ENCODE measurements at regions not wholly inside any gene's neighbourhood (a gene's known extent, or its start where the extent isn't known, plus 50 kb on each side); places are given as distances from the start of the nearest gene placed in this dataset.
"Not testable (repeated sequence)": the region's sequence is repeated elsewhere in the genome, so short reads cannot be mapped to it uniquely, and the experiment has no call there.

GRCh38 chr5:82540301-82540700, 262.1 kb upstream of the RPS23 start:
- Histone ChIP-seq H3K9me3 (no peaks in the 10 kb centered on the region), H3K27me3 (no peaks in the 10 kb centered on the region), H3K27ac (no peak overlapping the region), H3K4me3 (no peak overlapping the region), H3K4me1 (no peaks in the 10 kb centered on the region), H3K36me3 (no peaks in the 10 kb centered on the region)
- TF ChIP-seq POLR2A (IDR thresholded peaks at IDR 0.05) (no peak), CTCF (IDR thresholded peaks at IDR 0.05) (no peak)
- intact Hi-C loops (cut with DNase I; ENCODE audit: low total_unique reads), result no loop called here
- DNase-seq, result no peak

DNA sequence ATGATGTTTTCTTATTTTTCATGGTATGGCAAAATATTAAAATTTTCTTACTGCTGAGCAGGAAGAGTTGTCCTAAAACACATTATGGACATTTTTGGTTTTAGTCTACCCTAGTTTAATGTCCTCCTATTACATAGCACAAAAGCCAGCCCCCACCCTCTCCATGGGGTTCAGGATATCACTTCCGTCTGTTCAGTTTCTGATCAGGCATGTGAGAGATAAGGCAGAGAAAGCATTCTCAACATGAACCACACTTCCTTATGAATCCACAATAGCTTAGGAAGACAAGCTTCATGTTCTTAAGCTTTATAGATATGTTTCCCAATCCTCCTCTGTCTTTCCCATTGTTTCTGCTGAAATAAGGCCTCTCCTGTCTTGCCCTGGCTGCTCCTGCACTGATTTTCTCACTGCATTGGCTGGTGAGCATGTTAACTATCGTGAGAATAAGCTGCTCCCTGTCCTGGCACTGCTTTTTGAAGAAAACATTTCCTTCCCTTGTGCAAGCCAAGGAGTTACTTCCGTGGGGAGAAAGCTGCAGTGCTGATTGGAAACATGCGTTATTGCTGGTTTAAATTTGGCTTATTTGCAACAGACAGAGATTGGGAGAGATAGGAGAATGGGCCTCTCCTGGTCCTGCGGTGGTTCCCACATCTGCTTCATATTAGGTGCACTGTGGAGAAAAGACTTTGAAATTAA, 260.3 kb upstream of the RPS23 start:
- no peak for TF ChIP-seq POLR2A (IDR thresholded peaks at IDR 0.05)
- no peak for TF ChIP-seq CTCF (IDR thresholded peaks at IDR 0.05)
- intact Hi-C loops (cut with DNase I; ENCODE audit: low total_unique reads), result no loop called here
- Histone ChIP-seq H3K4me1 (no peaks in the 10 kb centered on the region), H3K36me3 (no peaks in the 10 kb centered on the region), H3K9me3 (no peaks in the 10 kb centered on the region), H3K27ac (no peak overlapping the region), H3K27me3 (no peaks in the 10 kb centered on the region), H3K4me3 (no peak overlapping the region)
- DNase-seq, result no peak

DNA sequence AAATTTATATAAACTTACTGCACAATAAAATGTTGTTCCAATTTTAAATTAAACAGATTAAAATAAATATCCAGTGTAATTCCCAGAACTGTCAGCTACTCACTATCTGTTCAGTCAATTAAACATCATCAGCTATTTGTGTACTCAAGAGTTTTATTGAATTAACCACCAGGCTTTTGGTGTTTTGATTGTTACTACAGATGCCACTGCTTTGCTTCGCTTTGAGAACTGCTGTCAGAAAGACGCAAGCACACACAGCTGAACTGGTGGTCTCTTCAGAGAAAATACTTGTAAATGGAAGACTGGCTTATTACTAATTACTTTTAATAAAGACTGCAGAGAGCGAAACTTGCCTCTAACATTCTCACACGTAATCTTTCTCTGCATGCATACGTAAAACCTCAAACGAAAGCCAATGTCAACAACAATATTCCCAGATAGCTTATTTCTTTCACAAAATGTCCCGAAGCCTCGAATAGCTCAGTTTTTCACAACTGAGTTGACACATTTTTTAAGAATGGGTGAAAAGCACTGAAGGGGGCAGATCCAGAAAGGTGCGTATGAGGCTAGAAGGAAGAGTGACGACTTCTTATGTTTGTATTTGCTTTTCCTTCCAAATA, 259.6 kb upstream of the RPS23 start:
- H3K9me3 ChIP-seq, result no peaks in the 10 kb centered on the region
- DNase-seq, result no peak
- intact Hi-C loops (cut with DNase I; ENCODE audit: low total_unique reads), result no loop called here
- no peak overlapping the region for H3K27ac ChIP-seq
- H3K4me3 ChIP-seq, result no peak overlapping the region
- H3K36me3 ChIP-seq, result no peaks in the 10 kb centered on the region
- TF ChIP-seq CTCF (IDR thresholded peaks at IDR 0.05) (no peak), POLR2A (IDR thresholded peaks at IDR 0.05) (no peak)
- H3K27me3 ChIP-seq, result no peaks in the 10 kb centered on the region
- H3K4me1 ChIP-seq, result no peaks in the 10 kb centered on the region

DNA sequence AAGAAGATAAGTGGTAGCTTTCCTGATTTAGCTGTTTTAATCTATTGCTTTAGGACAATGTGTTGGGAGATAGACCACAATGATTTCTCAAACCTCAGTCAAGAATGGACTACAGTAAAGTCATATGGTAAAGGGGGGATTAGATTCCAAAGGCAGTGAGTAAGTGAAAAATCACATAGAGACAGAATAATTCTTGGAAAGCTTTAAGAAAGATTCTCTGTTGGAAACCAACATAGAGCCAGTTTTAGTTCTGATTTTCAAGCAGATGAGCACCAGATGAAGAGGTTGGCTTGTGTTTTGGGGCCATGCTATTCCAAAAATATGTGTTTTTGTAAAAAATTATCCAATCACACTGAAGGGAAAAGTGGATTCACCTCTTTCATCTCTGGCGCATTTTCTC, 256.8 kb upstream of the RPS23 start:
- no peak overlapping the region for H3K27ac ChIP-seq
- intact Hi-C loops (cut with DNase I; ENCODE audit: low total_unique reads), result no loop called here
- no peak for DNase-seq
- no peaks in the 10 kb centered on the region for H3K4me1 ChIP-seq
- no peaks in the 10 kb centered on the region for H3K9me3 ChIP-seq
- no peaks in the 10 kb centered on the region for H3K27me3 ChIP-seq
- no peaks in the 10 kb centered on the region for H3K36me3 ChIP-seq
- TF ChIP-seq POLR2A (IDR thresholded peaks at IDR 0.05) (no peak), CTCF (IDR thresholded peaks at IDR 0.05) (no peak)
- H3K4me3 ChIP-seq, result no peak overlapping the region

DNA sequence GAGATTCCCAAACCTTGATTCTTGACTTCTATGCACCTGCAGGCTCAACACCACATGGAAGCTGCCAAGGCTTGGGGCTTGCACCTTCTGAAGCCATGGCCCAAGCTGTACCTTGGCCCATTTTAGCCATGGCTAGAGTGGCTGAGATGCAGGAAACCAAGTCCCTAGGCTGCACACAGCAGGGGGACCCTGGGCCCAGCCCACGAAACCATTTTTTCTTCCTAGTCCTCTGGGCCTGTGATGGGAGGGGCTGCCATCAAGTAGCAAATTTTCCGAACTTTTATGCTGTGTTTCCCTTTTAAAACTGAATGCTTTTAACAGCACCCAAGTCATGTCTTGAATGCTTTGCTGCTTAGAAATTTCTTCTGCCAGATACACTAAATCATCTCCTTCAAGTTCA, 253.9 kb upstream of the RPS23 start:
- H3K27me3 ChIP-seq; H3K4me1 ChIP-seq; H3K4me3 ChIP-seq; H3K9me3 ChIP-seq; DNase-seq; H3K36me3 ChIP-seq; H3K27ac ChIP-seq; intact Hi-C loops (cut with DNase I; ENCODE audit: low total_unique reads): not testable (repeated sequence)

Measured in uterus (tissue), 3 donors.